Activated CD8-positive, alpha-beta T cell treated with anti-CD3 and anti-CD28 coated beads for 36 hours (primary cell): ENCODE measurements at regions not wholly inside any gene's neighbourhood (a gene's known extent, or its start where the extent isn't known, plus 50 kb on each side); places are given as distances from the start of the nearest gene placed in this dataset.

Source experiments
- ATAC-seq: fragments of 200-7000 bp; cut with Tn5 transposase; one replicate; pipeline ENCODE4 v1.10.0; 2021; ENCODE audit warnings: mild to moderate bottlenecking, moderate library complexity
- CTCF ChIA-PET: fragments of 350-600 bp; sonication (Branson Sonifier 250); formaldehyde crosslinking; loops from one replicate; lab custom pipeline; 2021; ENCODE audit warnings: antibody characterized with exemption; lab: Charles Lee
- POLR2A ChIA-PET: fragments of 350-600 bp; sonication (Branson Sonifier 250); formaldehyde crosslinking; loops from one replicate; lab custom pipeline; 2021; ENCODE audit warnings: antibody characterized with exemption; lab: Charles Lee
- DNase-seq: peaks from one replicate; pipeline ENCODE4 v3.0.0-alpha.2; 2020
- H3K27ac Mint-ChIP-seq: one replicate; pipeline ENCODE4 v1.8.0; 2021; ENCODE audit warnings: mild to moderate bottlenecking, mixed read lengths
- H3K27me3 Mint-ChIP-seq: one replicate; pipeline ENCODE4 v1.8.0; 2021; ENCODE audit warnings: mixed read lengths
- H3K36me3 Mint-ChIP-seq: one replicate; pipeline ENCODE4 v1.8.0; 2021; ENCODE audit warnings: low read depth, mixed read lengths
- H3K4me1 Mint-ChIP-seq: one replicate; pipeline ENCODE4 v1.8.0; 2021; ENCODE audit warnings: low read depth, mixed read lengths
- H3K4me3 Mint-ChIP-seq: one replicate; pipeline ENCODE4 v1.8.0; 2021; ENCODE audit warnings: mild to moderate bottlenecking, moderate library complexity, mixed read lengths
- H3K9me3 Mint-ChIP-seq: one replicate; pipeline ENCODE4 v1.8.0; 2021; ENCODE audit warnings: mixed read lengths
- intact Hi-C: fragments of 100-400 bp; cut with micrococcal nuclease; formaldehyde crosslinking; loops from one replicate; pipeline ENCODE4 v1.10.0; 2022
- TF ChIP-seq, protein P1 (sequence below): fragments of 200-600 bp; IDR thresholded peaks from one replicate; pipeline ENCODE4 v1.8.0; 2022; ENCODE audit warnings: antibody characterized with exemption, mild to moderate bottlenecking

DNA sequence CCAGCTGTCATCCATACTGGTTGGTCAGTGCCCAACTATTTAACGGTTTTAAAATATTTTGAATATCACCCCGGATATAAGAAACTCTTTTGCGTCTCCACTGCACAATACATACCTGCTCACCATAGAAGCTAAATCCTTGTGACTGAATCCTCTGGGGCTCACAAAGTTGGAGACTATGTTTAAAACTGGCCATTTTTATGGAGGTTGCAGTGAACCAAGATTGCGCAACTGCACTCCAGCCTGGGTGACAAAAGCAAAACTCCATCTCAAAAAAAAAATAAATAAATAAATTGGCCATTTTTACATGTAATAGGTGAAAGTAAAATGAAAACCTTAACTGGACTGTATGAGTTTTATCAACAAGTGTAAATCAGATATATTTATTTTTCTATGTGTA, 55.6 kb upstream of the TMEM17 start:
- Mint-ChIP-seq H3K36me3 (no peaks in the 10 kb centered on the region), H3K9me3 (peaks cover 2% of the 10 kb centered on the region), H3K27me3 (peaks cover 3% of the 10 kb centered on the region), H3K4me3 (no peak overlapping the region), H3K27ac (no peak overlapping the region), H3K4me1 (no peaks in the 10 kb centered on the region)
- intact Hi-C loops, result no loop called here
- ChIA-PET POLR2A (no interaction called here), CTCF (no interaction called here)
- TF ChIP-seq, protein P1, sequence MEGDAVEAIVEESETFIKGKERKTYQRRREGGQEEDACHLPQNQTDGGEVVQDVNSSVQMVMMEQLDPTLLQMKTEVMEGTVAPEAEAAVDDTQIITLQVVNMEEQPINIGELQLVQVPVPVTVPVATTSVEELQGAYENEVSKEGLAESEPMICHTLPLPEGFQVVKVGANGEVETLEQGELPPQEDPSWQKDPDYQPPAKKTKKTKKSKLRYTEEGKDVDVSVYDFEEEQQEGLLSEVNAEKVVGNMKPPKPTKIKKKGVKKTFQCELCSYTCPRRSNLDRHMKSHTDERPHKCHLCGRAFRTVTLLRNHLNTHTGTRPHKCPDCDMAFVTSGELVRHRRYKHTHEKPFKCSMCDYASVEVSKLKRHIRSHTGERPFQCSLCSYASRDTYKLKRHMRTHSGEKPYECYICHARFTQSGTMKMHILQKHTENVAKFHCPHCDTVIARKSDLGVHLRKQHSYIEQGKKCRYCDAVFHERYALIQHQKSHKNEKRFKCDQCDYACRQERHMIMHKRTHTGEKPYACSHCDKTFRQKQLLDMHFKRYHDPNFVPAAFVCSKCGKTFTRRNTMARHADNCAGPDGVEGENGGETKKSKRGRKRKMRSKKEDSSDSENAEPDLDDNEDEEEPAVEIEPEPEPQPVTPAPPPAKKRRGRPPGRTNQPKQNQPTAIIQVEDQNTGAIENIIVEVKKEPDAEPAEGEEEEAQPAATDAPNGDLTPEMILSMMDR, result no peak
- no peak for ATAC-seq
- DNase-seq, result no peak

DNA sequence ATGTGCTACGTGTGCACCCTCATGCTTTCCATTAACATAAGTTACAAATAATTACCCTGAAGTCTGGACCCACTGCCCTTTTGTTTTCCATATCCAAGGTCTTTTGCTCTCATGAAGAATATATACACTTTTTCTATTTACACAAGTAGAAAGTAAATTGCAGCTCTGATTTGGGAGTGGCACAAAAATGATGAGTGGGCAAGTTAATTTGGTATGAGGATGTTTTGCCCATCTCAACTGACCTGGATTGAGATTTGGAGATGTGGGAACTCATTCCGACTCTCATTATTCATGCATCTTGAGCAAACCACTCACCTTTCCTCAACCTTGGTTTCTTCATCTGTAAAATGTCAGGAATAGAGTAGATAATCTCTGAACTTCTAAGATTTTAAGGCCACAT, 53.6 kb upstream of the TMEM17 start:
- TF ChIP-seq, protein P1, result no peak
- Mint-ChIP-seq H3K4me3 (no peak overlapping the region), H3K27ac (no peak overlapping the region), H3K4me1 (no peaks in the 10 kb centered on the region), H3K27me3 (peaks cover 6% of the 10 kb centered on the region), H3K36me3 (no peaks in the 10 kb centered on the region), H3K9me3 (peaks cover 2% of the 10 kb centered on the region)
- ChIA-PET CTCF (no interaction called here), POLR2A (no interaction called here)
- intact Hi-C loops, result no loop called here
- ATAC-seq (no peak), DNase-seq (no peak)

DNA sequence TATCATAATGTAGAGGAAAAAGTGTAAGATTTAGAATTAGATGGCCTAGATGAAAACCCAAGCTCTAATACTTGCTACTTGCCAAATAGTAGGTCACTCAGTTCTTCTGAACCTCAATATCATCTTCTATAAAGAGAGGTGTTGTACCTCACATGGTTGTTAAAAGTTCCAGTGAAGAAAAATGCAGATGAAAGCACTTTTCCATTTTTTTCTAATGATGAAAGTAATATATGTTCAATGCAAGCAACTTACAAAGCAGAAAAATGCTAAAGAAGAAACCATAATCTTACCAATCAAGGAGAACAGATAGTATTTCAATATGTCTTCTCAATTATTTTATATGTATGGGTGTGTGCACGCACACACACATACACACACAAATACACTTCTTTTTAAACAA, 52.7 kb upstream of the TMEM17 start:
- CTCF ChIA-PET, result no interaction called here
- intact Hi-C loops, result no loop called here

DNA sequence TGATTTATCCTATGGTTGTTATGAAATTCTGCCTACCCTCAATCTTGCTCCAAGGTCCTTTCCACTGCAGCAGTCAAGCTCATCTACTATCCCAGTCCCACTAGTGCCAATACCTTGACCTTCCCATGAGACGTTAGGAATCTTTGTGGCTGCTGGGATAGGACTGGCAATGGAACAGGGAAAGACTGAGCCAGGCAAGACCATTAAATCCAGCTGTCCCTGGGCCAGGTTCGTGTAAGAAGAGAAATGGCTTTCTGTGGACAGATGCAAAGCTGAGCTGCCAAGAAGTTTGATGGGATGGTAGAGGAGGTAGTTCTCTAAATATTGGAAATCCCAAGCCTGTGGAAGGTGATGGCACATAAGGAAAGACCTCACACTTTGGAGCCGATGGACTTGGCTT, 50.1 kb upstream of the TMEM17 start:
- TF ChIP-seq, protein P1, result no peak
- POLR2A ChIA-PET, result no interaction called here
- intact Hi-C loops, result no loop called here
- DNase-seq (no peak), ATAC-seq (no peak)
- Mint-ChIP-seq H3K27ac (no peak overlapping the region), H3K4me3 (no peak overlapping the region), H3K27me3 (peaks cover 4% of the 10 kb centered on the region), H3K36me3 (no peaks in the 10 kb centered on the region), H3K9me3 (peaks cover 2% of the 10 kb centered on the region), H3K4me1 (no peaks in the 10 kb centered on the region)
- CTCF ChIA-PET, result no interaction called here

More for the DNA sequence above, 52.7 kb upstream of the TMEM17 start:
- ATAC-seq (no peak), DNase-seq (no peak)
- Mint-ChIP-seq H3K27me3 (peaks cover 6% of the 10 kb centered on the region), H3K4me3 (no peak overlapping the region), H3K27ac (no peak overlapping the region), H3K9me3 (peaks cover 2% of the 10 kb centered on the region), H3K4me1 (no peaks in the 10 kb centered on the region), H3K36me3 (no peaks in the 10 kb centered on the region)
- POLR2A ChIA-PET, result no interaction called here
- TF ChIP-seq, protein P1, result no peak
